HG03095 (cell line): ENCODE measurements at regions not wholly inside any gene's neighbourhood (a gene's known extent, or its start where the extent isn't known, plus 50 kb on each side); places are given as distances from the start of the nearest gene placed in this dataset.

Source experiments
- ATAC-seq: cut with Tn5 transposase; IDR thresholded peaks from one replicate; pipeline ENCODE4 v1.9.1; 2021; ENCODE audit warnings: moderate library complexity; ENCODE audit not compliant: unreplicated experiment

DNA sequence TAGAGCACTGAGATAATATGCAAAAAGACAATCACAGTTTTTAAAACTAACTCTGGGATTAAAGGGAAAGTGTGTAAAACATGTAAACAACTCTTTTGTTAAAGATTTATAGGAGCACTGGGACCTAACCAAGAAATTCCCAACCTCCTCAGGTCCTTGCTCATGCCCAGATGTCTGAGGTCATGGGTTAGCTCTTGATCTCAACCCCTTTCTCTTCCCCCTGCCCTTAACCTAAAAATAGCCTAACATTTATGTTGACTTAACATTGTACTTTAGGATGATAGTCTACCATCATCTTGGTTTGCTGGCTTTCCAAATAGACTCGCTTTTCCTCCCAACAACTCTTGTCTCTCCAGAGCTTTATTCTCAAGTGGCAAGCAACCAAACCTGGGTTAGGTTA, 258.2 kb upstream of the FAT3 start:
- ATAC-seq: no peak

DNA sequence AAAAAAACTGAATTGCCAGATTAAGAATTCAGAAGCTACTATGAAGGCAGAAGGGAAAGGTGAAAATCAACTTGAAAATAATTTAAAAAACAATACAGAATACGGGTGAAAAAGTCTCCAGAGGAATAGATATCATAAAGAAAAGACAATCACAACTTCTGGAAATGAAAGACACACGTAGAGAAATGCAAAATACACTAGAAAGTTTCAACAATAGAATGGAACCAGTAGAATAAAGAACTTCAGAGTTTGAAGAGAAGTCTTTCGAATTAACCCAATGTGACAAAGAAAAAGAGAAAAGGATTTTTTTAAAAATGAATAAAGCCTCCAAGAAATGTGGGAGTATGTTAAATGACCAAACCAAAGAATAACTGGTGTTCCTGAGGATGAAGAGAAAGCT, 263.8 kb upstream of the FAT3 start:
- no peak for ATAC-seq

DNA sequence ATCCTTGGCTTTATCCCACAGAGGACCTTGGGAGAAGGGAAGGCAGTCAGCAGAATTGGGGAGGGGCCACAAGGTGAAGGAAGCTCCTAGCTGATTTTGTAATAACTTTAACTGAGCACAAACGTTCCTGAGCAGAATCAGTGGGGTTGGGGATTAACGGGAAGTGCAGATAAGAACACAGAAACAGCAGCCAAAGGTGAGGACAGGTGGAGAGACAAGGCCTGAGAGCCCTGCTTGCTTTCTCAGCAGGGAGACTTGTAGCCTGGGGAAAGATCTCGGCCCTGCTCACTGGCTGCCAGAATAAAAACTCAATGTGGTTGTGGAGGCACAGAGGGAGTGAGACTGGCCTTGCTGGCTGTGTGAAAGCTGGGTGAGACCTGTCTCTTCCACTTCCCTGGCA, 265.2 kb upstream of the FAT3 start:
- ATAC-seq: no peak

DNA sequence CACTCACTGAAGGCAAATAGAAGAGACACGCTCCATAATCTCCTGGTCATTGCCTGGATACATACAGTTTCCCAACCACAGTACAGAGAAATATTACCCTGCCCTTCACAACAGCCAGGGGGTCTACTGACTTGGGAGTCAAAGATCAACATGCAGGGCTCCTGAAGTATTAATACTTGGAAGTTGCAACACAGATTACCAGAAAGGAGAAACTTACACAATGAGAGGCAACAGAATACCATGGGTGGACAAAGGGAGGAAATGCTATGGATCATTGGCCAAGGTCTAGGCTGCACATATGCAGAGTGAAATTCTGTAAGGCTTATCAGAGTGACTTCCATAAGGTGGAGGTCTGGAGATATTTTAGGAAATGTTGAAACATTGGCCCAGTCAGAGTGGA, 267.9 kb upstream of the FAT3 start:
- ATAC-seq: no peak

DNA sequence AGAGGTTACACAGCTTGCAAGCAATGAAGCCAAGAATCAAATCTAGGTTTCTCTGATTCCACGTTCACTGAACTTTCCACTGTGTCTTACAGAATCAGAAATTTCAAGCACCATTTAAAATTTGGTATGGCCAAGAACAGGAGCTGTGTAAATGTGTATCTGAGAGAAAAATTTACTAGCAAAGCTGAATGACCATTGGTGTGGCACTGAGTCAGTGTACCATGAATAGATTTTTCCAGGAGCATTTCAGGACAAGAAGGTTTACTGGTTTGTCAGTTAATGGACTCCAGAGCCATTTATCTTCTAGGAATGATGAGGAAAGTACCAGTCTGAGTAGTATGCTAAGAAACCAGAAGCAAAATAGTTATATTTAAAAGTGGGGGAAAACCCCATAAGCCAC, 269.4 kb upstream of the FAT3 start:
- no peak for ATAC-seq

DNA sequence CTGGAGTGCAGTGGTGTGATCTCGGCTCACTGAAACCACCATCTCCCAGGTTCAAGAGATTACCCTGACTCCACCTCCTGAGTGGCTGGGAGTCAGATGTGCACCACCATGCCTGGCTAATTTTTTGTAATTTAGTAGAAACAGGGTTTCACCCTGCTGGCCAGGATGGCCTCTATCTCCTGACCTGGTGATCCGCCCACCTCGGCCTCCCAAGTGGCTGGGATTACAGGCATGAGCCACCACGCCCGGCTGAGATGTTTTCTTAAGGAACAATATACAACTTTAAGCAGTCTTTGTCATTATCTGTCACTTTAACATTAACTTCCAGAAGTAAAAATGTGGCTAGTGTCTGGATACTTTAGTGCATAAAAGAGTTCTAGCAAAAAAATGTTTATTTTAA, 272.6 kb upstream of the FAT3 start:
- ATAC-seq: no peak

DNA sequence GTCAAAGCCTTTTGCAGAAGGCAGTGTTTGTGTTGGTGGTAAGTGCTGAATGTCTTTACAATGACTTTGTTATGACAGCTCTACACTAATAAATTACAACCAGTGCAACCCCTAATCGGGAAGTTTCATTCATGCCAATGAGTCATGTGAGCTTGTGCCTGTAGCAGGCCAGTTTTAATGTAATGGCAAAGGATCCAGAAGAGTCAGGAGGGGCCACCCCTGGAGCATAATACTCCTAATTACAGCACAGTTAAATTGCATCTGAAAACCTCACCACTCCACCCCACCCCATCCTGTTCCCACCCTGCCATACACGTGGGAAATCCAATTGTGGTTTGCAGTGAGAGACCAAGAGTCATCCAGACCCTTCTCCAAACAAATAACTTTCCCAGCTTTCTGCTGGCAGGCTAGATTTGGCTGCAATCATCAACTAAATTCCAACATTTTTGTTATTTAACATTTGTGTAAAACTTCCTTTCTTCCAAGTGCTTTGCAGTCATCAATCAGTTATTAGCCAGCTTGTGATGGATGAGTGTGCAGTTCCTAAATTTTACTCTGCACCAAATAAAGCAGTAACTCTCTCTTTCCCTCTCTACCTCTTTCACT, 277.3 kb upstream of the FAT3 start:
- ATAC-seq: no peak

DNA sequence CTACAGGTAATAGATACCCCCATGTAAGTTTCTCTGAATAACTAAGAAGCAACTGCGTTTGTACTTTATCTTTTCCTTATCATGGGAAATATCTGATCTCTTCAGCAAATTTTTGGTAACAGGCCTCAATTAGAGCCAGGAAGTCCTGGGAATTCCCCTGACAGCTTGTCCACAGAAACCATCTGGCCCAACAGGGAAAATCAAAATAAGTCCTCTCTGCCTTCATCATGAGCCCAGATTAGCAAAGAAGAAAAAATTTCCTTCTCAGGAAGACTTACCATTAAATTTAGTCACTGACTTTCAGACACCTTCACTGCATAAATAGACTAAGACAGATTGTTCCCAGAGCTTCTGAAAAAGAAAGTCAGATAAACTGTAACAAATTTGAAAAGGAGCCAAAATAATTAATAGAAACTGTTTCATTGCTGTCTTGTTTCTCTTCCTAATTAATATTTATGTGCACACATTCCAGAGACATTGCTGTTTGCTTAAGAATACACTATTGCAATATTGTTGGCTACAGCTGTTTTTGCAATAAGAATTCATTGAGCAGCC, 278.1 kb upstream of the FAT3 start:
- no peak for ATAC-seq

DNA sequence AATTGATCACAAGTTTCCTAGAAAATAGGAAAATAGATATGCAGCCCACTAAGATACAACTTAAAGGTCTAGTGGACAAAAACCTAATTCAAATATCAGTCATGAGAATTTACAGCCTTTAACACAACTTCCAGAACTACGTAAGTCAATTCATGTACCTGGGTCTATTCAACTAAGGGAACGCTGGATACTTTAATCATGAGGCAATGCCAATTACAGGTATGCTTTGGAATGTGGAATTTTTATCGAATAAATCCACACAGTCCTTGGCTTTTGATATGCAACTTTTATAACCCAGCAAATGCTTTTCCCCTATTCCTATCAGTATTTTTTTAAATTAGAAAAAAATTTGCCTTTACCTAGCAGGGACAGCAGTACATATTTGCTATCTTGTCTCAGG, 289.5 kb upstream of the FAT3 start:
- no peak for ATAC-seq

DNA sequence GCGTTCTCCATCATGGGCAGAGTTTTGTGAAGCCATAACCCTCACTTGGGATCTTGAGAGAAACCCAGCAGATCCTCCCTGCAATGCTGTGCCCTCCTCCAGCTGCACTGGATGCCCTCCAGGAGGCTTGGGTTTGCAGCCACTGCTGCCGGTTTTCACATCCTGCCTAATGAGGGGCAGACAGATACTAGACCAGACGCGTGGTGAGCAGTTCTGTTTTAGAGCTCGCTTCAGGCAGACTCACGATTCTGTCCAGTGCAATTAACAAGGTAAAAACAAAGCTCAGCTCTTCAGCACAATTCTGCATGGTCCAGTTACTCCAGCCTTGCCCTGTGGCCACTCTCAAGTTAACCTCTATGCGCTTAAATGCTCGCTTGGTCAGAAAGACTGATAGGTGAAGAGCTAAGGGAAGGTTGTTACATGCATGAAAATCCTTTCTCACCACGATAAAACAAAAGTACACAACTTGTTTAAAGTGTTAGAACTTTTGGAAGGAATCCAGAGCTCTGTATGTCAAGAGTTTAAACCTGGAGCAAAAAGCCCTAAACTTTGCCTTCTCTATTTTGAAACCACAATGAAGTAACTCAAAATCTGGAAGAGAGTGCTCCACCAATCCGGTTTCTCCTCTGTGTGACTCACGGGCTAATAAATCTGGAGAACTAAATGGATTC, 292.3 kb upstream of the FAT3 start:
- ATAC-seq: no peak

DNA sequence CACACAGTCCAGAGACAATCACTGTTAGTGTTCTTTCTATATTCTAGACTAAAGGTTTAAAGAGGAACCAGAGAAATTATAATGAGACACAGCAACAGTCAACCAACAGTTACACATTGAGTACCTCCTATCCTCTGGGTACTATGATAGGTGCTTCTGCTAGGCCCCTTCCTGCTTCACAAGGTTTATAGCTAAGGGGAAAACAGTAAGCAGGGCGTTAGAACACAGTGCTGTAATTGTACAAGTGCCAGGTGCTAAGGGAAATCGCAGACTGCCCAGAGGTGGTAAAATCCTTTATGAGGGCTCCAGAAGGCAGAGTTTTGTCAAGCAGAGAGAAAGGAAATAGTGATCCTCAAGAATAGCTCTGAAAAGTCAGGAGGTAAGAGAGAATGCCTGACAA, 297.2 kb upstream of the FAT3 start:
- no peak for ATAC-seq

DNA sequence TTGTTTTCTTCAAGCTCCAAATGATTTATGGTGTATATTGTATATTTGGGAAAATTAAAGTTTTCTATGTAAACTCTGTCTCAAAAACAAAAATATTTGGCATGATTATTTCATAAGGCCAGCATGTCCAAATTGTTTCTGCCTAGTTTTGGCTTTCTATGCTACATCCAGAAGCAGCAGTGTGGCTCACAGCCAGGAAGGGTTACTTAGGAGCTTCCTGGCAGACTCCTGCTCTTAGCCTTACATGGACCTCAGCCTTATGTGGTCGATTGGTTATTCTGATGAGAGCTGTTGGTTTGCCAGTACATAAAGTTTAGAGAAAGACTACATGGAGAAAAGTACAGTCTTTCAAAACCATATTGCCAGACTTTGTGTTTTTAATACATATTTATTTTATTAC, 297.7 kb upstream of the FAT3 start:
- ATAC-seq: no peak

DNA sequence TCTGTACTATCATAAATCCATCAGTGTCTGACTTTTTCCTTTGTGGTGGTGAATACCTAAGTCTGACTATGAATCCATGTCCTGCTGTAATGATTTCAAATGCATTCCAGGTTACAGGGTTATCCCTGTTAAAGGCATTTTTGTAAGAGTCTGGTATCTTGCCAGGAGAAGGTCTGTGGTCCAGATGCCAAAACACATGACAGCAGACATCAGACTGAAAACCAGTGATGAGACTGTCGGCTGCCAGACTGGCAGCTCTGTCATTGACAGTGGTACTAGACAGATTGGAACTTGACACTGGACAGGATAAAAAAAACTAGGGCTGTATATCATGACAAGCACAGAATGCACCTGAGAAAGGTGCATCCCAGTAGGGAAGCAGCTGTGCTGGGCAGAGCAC, 301.8 kb upstream of the FAT3 start:
- ATAC-seq: no peak

DNA sequence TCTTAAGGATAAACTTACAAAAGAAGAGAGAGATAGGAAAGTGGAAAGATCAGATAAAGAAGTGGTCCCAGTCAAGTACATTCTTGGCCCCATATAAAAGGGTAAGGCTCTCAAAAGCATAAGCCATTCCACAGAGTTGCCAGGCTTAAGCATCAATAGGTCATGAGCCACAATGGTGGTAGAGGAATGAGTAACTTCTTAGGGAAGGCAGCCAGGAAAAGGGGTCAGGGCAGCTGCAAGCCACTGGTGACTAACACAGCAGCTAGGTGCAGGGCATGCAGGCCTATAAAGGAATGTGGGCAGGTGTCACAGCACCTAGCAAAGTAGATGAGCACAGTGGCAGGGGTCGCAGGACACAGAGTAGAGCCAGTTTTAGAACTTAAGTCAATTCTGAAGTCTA, 302.6 kb upstream of the FAT3 start:
- no peak for ATAC-seq

DNA sequence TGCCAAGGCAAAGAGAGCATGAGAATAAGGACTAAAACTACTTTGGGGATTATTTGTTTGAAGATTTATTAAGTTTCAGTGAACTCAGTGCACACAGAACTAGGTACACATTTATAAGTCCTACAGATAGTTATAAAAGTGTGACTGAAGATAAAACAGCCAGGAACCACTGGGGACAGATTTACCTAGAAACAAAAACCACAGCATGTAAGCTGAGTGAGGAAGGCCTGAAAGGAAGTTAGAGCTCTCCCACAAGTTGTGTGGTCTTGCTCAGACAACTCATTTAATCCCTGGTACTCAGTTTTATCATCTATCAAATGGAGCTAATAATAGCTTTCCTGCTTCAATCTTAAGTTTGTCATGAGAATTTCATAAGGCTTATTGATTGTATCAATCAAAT, 311.2 kb upstream of the FAT3 start:
- no peak for ATAC-seq

DNA sequence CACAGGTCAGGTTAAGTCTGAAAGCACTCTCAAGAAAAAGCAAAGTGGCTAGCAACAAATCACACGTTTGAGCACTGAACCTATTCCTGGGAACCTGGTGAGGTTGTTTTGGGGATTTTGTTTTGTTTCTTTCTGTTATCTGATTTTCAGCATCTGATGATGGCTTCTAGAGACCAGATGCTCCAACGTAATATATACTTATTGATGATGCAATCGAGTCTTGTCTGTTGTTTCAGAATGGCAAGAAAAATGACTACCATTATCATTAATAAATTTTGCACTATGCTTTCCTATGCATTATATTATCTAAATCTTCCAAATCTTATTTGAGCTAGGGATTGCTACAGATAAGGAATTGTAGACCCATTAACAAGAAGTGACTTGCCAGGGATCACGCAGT, 312.3 kb upstream of the FAT3 start:
- no peak for ATAC-seq

DNA sequence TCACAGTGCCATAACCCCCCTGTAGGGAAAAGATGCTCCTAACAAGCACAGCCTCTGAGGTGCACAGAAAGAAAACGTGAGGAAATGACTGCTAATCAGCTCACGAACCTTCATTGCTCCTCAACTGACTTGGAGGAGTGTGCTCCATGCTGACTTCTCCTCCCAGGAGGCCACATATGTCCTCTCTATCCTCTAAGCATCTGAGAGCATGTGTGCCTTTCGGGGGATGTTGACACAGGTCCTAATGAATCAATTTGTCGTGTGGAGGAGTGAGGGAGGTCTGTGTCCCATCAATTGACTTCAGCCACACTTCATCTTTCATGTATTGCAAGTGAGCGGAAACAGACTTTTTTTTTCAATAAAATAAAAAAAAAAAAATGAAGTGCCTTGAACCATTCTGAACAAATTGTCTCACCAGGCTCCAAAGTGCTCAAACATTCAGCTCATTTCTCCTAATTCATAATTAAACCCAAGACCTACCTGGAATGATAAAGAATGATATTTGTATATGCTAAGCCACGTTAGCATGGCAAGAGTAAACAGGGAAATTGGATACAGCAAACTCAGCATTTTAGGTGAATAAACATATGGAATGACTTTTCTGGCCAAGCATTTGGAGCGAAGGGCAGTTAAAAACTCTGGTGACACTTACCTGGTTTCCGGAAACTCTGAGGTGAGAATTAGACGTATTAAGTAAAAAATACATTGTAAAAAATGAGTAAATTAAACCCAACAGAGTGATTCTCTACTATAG, 317.6 kb upstream of the FAT3 start:
- ATAC-seq: no peak

DNA sequence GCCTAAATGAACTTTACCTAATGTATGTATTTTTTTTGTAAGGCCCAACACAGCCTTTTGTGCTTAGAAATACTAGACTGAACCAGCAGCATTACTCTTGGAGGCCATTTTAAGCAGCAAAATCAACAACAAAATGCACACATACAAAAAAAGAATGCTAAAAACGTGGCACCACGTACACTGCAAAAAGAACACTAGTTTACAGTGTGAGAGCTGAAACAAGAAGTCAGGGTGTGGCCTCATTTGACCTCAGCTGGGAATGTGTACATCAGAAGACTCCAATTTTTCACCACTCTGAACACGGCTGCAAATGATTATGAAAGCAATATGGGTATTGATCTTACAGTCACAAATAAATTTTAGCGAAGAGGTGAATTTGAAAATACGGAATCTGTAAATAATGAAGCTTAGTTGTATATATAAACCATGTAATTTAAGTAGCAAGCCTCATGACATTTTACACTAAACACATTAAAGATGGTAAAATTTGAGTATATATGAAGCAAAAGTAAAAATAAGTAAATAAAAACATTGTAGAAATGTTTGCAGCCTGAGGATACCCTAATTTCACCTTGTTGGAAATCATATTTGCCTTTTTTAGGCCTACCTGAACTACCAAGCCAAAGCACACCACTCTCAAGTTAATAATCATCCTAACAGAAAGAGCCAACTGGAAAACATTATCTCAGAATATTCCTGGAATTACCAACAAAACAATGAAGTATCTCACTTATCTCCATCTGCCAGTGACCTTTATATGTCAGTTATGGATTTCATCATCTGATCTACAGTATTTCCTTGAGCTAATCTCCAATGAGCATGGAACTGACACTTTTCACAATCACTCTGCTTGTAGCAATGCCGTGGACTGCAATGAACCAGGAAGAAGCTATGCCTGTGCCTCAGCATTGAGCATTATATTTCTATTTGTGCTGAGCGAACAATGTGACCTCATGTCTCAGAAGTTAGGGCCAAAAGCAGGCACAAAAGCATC, 319.5 kb upstream of the FAT3 start:
- ATAC-seq: no peak

DNA sequence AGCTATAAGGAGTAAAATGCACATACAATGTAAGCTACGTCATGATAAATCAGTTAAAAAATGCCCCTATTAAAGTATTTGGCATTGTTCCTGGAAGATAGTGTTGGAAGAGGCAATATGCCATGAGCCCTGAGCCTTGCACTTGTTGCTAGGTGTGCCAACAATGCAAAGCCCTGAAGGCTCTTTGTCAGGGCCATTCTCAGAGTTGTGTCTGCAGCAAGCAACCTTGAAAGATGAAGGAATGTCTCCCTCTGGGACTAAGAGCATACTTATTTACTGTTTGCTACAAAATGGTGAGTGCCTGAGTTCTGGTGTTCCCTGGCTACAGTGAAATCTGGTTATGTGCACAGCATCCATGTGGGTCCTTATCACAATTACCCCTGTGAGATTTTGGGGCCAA, 322.3 kb upstream of the FAT3 start:
- no peak for ATAC-seq

DNA sequence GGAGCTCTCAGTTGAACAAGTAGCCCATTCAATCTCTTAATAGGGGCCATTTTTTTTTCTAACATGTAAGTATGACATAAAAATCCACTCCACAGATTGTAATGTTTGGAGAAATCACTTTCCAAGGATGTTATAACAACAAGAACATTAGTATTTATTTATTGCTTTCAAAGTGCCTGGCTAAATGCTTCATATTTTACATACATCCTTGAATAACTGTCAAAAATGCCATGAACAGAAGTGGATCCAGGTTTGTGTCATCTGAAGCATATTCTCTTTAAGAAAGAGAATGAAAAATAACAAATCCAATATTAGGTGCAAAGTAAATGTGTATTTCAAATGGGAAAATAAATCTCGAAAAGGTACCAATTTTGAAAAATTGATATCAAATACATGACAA, 344.0 kb upstream of the FAT3 start:
- no peak for ATAC-seq

DNA sequence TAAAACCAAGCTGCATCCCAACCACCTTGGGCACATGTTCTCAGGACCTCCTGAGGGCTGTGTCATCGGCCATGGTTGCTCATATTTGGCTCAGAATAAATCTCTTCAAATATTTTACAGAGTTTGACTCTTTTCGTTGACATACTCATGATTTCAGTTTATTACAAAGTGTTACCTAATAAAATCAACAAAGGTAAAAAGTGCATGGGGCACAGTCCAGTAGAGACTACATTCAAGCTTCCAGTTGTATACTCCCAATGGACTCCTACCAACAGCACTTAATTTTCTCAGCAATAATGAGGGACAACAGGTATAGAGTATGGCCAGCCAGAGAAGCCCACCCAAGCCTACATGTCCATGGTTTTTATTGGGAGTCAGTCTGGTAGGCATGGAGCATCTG, 347.9 kb upstream of the FAT3 start:
- no peak for ATAC-seq
